Mammary epithelial cell (primary cell): ENCODE measurements at regions not wholly inside any gene's neighbourhood (a gene's known extent, or its start where the extent isn't known, plus 50 kb on each side); places are given as distances from the start of the nearest gene placed in this dataset.

Experiments used
- CTCF ChIP-seq, 2 donors: IDR thresholded peaks in 1 of 2; conservative IDR thresholded peaks in 1 of 2; 2 replicates each; pipeline ENCODE4 v1.5.1; 2011 to 2012; ENCODE audit warnings: inconsistent platforms in 2 of 2, low read length in 2 of 2, mild to moderate bottlenecking in 2 of 2, control low read depth in 1 of 2, low read depth in 1 of 2; ENCODE audit not compliant: insufficient read depth in 1 of 2; ENCODE audit errors: extremely low read depth in 1 of 2
- EZH2 ChIP-seq: IDR thresholded peaks from 2 replicates; pipeline ENCODE4 v1.6.1; 2012; ENCODE audit warnings: low read length, inconsistent platforms, borderline replicate concordance

- no peak for TF ChIP-seq CTCF (conservative IDR thresholded peaks at IDR 0.05 in 1 of 2, IDR thresholded peaks at IDR 0.05 in 1 of 2; ENCODE audit: extremely low read depth in 1 of 2, insufficient read depth in 1 of 2, low read depth in 1 of 2, low read length in 2 of 2)
- TF ChIP-seq EZH2 = no peak
These were observed 362.0 kb upstream of the CT83 start for GRCh38 chrX:116824785-116825184.
